GM12865 (cell line): ENCODE measurements at regions not wholly inside any gene's neighbourhood (a gene's known extent, or its start where the extent isn't known, plus 50 kb on each side); places are given as distances from the start of the nearest gene placed in this dataset.
A peak's percentile ranks its signal among the peaks of the same experiment; 100 is the strongest.

Source experiments
- DNase-seq: peaks from one replicate; pipeline ENCODE4 v3.0.0; 2010; ENCODE audit warnings: low read depth
- H3K4me3 ChIP-seq: 2 replicates; pipeline ENCODE4 v1.5.1; 2011; ENCODE audit warnings: mild to moderate bottlenecking, low read depth, low read length, control low read depth
- TF ChIP-seq, protein P1 (sequence below): IDR thresholded peaks from 2 replicates; pipeline ENCODE4 v1.5.1; 2011; ENCODE audit warnings: low read length, control low read depth, low read depth, inconsistent platforms; ENCODE audit not compliant: insufficient read depth; ENCODE audit errors: missing control alignments

GRCh38 chr11:122224867-122225266, 108.9 kb upstream of the BLID start:
- no peak for DNase-seq
- TF ChIP-seq, protein P1, sequence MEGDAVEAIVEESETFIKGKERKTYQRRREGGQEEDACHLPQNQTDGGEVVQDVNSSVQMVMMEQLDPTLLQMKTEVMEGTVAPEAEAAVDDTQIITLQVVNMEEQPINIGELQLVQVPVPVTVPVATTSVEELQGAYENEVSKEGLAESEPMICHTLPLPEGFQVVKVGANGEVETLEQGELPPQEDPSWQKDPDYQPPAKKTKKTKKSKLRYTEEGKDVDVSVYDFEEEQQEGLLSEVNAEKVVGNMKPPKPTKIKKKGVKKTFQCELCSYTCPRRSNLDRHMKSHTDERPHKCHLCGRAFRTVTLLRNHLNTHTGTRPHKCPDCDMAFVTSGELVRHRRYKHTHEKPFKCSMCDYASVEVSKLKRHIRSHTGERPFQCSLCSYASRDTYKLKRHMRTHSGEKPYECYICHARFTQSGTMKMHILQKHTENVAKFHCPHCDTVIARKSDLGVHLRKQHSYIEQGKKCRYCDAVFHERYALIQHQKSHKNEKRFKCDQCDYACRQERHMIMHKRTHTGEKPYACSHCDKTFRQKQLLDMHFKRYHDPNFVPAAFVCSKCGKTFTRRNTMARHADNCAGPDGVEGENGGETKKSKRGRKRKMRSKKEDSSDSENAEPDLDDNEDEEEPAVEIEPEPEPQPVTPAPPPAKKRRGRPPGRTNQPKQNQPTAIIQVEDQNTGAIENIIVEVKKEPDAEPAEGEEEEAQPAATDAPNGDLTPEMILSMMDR: no peak
- H3K4me3 ChIP-seq: no peak overlapping the region

DNA sequence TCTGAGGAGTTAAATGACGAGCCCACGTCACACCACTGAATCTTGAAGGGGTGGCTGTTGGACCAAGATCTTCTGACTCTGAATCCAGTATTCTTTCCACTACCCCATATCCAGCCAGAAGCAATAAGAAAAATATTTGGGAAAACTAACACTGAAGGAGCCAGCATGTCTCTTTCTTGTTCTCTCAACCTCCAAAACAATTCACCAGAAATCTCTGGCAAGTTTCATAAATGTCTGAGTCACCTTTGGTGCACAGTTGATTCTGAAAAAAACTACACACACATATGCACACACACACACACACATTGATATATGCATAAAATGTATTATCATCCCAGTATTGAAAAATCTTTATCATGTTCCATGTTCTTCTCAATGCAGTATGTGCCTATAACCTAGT, 104.3 kb upstream of the BLID start:
- DNase-seq: no peak
- TF ChIP-seq, protein P1: no peak
- no peak overlapping the region for H3K4me3 ChIP-seq

DNA sequence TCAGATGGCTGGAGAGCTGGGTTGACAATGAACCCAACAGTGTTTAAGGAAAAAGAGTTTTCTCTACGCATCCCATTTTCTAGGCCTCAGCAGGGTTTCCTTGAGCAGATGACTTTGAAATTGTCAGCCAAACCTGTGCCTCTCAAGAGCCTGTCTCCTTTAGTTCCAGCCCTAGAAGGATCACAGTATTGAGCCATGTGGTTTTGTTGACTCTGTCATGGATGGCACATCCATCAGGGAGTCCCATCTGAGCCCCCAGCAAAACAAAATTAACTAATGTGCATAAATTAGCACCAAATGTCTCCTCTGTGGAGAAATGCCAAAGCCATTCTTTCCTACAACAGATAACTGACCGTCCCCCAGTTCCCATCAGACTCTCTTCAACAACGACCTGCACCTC, 103.8 kb upstream of the BLID start:
- DNase-seq: no peak
- H3K4me3 ChIP-seq: no peak overlapping the region
- TF ChIP-seq, protein P1: no peak

- H3K4me3 ChIP-seq: no peak overlapping the region
- DNase-seq: peak; percentile 60
- TF ChIP-seq, protein P1: peak; percentile 93
Observed at GRCh38 chr11:122215244-122215992, 99.4 kb upstream of the BLID start.

DNA sequence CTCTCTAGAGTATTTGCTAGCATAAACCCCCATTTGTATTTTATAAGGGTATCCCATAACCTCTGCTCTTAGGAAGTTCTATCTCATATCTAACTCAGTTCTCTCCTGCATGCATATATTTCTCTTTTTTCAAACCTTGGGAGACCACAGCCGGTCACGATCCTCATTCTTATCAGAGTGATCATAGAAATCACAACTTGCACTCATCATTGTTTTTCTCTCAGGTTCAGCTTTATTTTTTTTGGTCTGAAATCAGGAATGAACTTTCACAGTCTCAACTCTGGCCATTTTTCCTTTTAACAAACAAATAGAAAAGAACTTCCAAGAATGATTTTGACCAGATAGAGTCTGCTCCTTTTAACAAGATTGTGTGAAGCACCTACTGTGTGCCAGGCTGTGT, 98.6 kb upstream of the BLID start:
- TF ChIP-seq, protein P1: no peak
- H3K4me3 ChIP-seq: no peak overlapping the region
- DNase-seq: no peak

GRCh38 chr11:122214080-122214479, 98.1 kb upstream of the BLID start:
- TF ChIP-seq, protein P1: no peak
- DNase-seq: no peak
- no peak overlapping the region for H3K4me3 ChIP-seq

DNA sequence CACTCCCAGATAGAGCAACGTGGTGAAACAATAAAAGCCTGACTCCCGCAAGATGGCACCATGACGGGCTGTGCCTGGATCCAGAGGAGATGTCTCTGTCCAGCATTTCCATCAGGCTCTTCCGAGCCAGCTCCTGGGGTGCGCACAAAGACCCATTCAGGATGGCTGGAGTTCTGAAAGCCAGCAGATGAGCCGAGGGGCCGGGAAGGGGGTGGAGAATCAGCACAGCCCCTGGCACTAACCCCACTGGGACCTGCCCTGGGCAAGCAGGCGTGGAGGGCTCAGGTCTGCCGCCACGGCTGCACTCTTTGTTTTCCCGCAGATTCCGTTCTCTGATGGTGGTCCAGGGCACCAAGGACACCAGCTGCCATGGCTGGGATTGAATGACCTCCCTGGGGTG, 97.2 kb upstream of the BLID start:
- no peak for DNase-seq
- TF ChIP-seq, protein P1: no peak
- no peak overlapping the region for H3K4me3 ChIP-seq
